Loucy (cell line): ENCODE measurements at regions not wholly inside any gene's neighbourhood (a gene's known extent, or its start where the extent isn't known, plus 50 kb on each side); places are given as distances from the start of the nearest gene placed in this dataset.

Source experiments
- EZH2phosphoT487 ChIP-seq: fragments of 200-600 bp; IDR thresholded peaks from 2 replicates; pipeline ENCODE4 v1.6.1; 2018; ENCODE audit warnings: antibody characterized with exemption, mild to moderate bottlenecking, moderate library complexity, borderline replicate concordance
- TF ChIP-seq, protein P1 (sequence below): fragments of 200-600 bp; sonication (generic); conservative IDR thresholded peaks from 2 replicates; pipeline ENCODE4 v1.5.1; 2014; ENCODE audit warnings: mild to moderate bottlenecking, antibody characterized with exemption, low read length

DNA sequence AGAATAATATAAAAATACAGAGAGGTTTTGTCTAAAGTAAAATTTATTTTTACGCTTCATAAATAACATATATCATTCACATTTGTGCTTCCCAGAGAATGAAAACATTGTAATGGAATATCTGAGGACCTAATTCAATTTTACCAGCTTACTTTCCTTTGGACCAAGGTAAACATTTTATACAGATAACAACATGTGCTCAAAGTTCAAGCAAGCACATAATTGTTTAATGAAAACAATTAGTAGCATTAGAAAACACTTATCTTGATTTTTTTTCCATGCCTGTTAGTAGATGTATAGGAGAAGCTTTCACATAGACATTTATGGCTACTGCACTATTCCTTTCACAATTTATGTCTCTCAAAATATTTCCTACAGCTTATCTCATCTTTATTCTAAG, 400.0 kb downstream of the ZIC1 start:
- TF ChIP-seq, protein P1, sequence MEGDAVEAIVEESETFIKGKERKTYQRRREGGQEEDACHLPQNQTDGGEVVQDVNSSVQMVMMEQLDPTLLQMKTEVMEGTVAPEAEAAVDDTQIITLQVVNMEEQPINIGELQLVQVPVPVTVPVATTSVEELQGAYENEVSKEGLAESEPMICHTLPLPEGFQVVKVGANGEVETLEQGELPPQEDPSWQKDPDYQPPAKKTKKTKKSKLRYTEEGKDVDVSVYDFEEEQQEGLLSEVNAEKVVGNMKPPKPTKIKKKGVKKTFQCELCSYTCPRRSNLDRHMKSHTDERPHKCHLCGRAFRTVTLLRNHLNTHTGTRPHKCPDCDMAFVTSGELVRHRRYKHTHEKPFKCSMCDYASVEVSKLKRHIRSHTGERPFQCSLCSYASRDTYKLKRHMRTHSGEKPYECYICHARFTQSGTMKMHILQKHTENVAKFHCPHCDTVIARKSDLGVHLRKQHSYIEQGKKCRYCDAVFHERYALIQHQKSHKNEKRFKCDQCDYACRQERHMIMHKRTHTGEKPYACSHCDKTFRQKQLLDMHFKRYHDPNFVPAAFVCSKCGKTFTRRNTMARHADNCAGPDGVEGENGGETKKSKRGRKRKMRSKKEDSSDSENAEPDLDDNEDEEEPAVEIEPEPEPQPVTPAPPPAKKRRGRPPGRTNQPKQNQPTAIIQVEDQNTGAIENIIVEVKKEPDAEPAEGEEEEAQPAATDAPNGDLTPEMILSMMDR, result no peak
- no peak for TF ChIP-seq EZH2phosphoT487
